ENCODE measurements at regions not wholly inside any gene's neighbourhood (a gene's known extent, or its start where the extent isn't known, plus 50 kb on each side); places are given as distances from the start of the nearest gene placed in this dataset.

- FAIRE-seq: no peak
- H3K27me3 ChIP-seq (ENCODE audit: control insufficient read depth, insufficient read depth, low read length): peaks cover 12% of the 10 kb centered on the region
- H3K36me3 ChIP-seq (ENCODE audit: control insufficient read depth, insufficient read depth, low read length): no peaks in the 10 kb centered on the region
- no peak for DNase-seq (ENCODE audit: low read depth)
- H3K4me3 ChIP-seq (ENCODE audit: low read depth, low read length): no peak overlapping the region
- no peak for TF ChIP-seq CTCF (IDR thresholded peaks at IDR 0.05; ENCODE audit: insufficient read depth, low read length, severe bottlenecking)
Observed at GRCh38 chr3:124565551-124565950, 164.7 kb upstream of the UMPS start.

GRCh38 chr3:124566701-124567100, 163.6 kb upstream of the UMPS start:
- DNase-seq (ENCODE audit: low read depth) (no peak), FAIRE-seq (no peak)
- no peak overlapping the region for H3K4me3 ChIP-seq (ENCODE audit: low read depth, low read length)
- no peak for TF ChIP-seq CTCF (IDR thresholded peaks at IDR 0.05; ENCODE audit: insufficient read depth, low read length, severe bottlenecking)
- H3K36me3 ChIP-seq (ENCODE audit: control insufficient read depth, insufficient read depth, low read length): no peaks in the 10 kb centered on the region
- H3K27me3 ChIP-seq (ENCODE audit: control insufficient read depth, insufficient read depth, low read length): peaks cover 10% of the 10 kb centered on the region

- TF ChIP-seq CTCF (IDR thresholded peaks at IDR 0.05; ENCODE audit: insufficient read depth, low read length, severe bottlenecking): no peak
- DNase-seq (ENCODE audit: low read depth): no peak
- no peaks in the 10 kb centered on the region for H3K36me3 ChIP-seq (ENCODE audit: control insufficient read depth, insufficient read depth, low read length)
- peaks cover 9% of the 10 kb centered on the region for H3K27me3 ChIP-seq (ENCODE audit: control insufficient read depth, insufficient read depth, low read length)
- no peak overlapping the region for H3K4me3 ChIP-seq (ENCODE audit: low read depth, low read length)
- FAIRE-seq: no peak
Observed at GRCh38 chr3:124567179-124567578, 163.1 kb upstream of the UMPS start.

GRCh38 chr3:124569761-124570160, 160.5 kb upstream of the UMPS start:
- H3K27me3 ChIP-seq (ENCODE audit: control insufficient read depth, insufficient read depth, low read length): peaks cover 2% of the 10 kb centered on the region
- DNase-seq (ENCODE audit: low read depth) (no peak), FAIRE-seq (no peak)
- no peaks in the 10 kb centered on the region for H3K36me3 ChIP-seq (ENCODE audit: control insufficient read depth, insufficient read depth, low read length)
- TF ChIP-seq CTCF (IDR thresholded peaks at IDR 0.05; ENCODE audit: insufficient read depth, low read length, severe bottlenecking): no peak
- H3K4me3 ChIP-seq (ENCODE audit: low read depth, low read length): no peak overlapping the region

GRCh38 chr3:124570232-124570631, 160.0 kb upstream of the UMPS start:
- no peaks in the 10 kb centered on the region for H3K36me3 ChIP-seq (ENCODE audit: control insufficient read depth, insufficient read depth, low read length)
- peaks cover 2% of the 10 kb centered on the region for H3K27me3 ChIP-seq (ENCODE audit: control insufficient read depth, insufficient read depth, low read length)
- no peak for FAIRE-seq
- H3K4me3 ChIP-seq (ENCODE audit: low read depth, low read length): no peak overlapping the region
- DNase-seq (ENCODE audit: low read depth): no peak
- no peak for TF ChIP-seq CTCF (IDR thresholded peaks at IDR 0.05; ENCODE audit: insufficient read depth, low read length, severe bottlenecking)

DNA sequence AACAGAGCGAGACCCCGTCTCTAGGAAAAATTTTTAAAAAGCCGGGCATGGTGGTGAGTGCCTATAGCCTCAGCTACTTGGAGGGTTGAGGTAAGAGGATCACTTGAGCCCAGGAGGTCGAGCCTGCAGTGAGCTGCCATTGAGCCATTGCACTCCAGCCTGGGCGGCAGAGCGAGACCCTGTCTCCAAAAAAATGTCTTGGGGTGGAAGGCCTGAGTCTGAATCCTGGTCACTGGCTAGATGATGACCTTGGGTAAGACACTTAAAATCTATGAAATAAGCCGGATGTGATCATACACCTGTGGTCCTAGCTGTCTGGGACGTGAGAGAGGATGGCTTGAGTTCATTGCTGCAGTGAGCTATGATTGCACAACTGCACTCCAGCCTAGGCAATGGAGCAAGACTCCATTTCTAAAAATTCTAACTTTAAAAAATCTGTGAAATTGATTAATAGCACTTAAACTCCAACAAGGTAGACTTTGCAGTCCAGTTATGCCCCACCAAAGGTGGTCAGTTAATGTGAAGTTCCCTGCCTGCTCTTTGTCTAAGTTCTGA, 157.3 kb upstream of the UMPS start:
- DNase-seq (ENCODE audit: low read depth): no peak

More for the DNA sequence above, 157.3 kb upstream of the UMPS start:
- no peak for FAIRE-seq
- Histone ChIP-seq H3K36me3 (ENCODE audit: control insufficient read depth, insufficient read depth, low read length) (no peaks in the 10 kb centered on the region), H3K27me3 (ENCODE audit: control insufficient read depth, insufficient read depth, low read length) (peaks cover 2% of the 10 kb centered on the region), H3K4me3 (ENCODE audit: low read depth, low read length) (no peak overlapping the region)
- no peak for TF ChIP-seq CTCF (IDR thresholded peaks at IDR 0.05; ENCODE audit: insufficient read depth, low read length, severe bottlenecking)

Measured in bronchial epithelial cell (primary cell).